Left forelimb (tissue), 1 donor: ENCODE measurements at regions not wholly inside any gene's neighbourhood (a gene's known extent, or its start where the extent isn't known, plus 50 kb on each side); places are given as distances from the start of the nearest gene placed in this dataset.

ENCODE experiments used
- DNase-seq: peaks from one replicate; pipeline ENCODE4 v3.0.0-alpha.2; 2018; ENCODE audit warnings: low spot score

- no peak for DNase-seq
Observed at GRCh38 chr3:168583977-168584376, 488.3 kb upstream of the GOLIM4 start.

DNA sequence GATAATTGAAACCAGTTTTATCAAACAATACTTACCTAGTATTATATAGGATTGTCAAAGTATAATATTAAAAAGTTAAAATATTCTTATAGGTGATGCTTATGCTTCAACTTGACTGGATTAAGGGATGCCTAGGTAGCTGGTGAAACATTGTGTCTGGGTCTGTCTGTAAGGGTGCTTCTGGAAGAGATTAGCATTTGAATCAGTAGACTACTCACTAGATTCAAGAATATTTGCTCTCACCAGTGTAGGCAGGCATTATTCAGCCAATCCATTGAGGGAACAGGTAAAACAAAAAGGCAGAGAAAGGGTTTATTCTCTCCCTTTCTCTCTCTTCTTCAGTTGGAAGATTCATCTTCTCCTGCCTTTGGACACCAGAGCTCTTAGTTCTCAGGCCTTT lies 486.8 kb upstream of the GOLIM4 start:
- DNase-seq: no peak

DNA sequence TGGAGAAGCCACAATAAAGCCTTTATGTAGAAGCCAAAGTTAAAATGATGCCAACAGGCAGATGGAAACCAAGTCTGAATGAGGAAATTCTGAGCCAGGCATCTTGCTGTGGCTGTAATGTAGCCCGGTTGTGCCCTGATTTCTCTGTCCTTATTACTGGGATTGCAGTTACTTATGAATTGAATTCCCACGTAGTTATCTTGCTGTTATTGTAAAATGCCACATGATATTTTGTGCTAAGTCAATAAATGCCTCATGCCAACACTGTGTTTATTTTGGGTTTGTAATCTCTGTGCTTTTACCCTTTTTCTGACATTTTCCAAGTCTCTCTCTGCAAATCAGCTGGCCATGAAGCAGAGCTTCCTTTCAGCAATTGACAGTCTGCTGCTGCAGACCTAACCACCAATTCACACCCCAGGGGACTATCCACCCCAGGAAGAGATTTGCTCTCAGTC lies 486.1 kb upstream of the GOLIM4 start:
- DNase-seq: no peak

DNA sequence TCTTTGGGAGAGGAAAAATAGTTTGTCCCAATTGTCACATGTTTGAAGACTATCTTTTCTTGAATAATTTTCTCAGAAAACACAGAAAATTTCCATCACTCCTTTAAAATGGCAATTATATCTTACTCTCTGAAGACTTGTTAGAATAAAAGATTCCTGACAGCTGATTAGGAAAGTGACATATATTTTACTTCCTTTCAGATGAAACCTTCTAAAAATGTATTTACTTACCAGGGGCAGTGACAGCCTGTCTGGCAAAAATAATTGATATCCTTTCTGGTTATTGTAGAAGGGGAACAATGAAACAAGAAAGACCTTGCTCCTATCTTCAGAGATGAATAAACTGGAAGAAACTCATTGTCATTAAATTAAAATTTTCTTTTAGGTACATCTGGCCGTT lies 483.3 kb upstream of the GOLIM4 start:
- no peak for DNase-seq

- DNase-seq: no peak
Observed at GRCh38 chr3:168575750-168576149, 480.0 kb upstream of the GOLIM4 start.

DNA sequence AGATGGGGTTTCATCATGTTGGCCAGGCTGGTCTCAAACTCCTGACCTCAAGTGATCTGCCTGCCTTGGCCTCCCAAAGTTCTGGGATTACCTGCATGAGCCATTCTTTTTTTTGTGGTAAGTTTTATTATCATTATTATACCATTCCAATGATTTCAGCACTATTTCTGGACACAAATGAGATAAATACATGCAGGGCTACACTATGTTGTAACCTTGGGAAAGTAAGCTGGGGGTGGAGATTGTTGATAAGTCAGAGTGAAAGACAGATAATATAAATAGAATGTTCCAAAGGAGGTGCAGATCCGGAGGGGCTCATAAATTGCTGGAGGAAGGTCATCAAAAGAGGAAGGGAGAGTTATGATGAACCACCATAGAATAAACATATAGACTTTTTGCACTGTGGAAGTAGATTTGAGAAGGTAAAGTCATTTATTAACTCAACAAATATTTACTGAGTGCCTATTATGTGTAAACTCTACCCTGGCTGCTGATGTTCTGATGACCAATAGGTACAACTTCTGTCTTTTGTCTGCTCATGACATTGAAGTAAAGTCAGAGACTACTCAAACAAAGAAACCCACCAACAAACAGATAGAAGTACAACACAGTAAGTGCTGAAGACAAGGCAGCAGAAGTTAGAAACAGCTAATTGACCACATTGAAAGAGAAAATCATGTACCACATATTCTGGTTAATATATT lies 478.9 kb upstream of the GOLIM4 start:
- DNase-seq: no peak

DNA sequence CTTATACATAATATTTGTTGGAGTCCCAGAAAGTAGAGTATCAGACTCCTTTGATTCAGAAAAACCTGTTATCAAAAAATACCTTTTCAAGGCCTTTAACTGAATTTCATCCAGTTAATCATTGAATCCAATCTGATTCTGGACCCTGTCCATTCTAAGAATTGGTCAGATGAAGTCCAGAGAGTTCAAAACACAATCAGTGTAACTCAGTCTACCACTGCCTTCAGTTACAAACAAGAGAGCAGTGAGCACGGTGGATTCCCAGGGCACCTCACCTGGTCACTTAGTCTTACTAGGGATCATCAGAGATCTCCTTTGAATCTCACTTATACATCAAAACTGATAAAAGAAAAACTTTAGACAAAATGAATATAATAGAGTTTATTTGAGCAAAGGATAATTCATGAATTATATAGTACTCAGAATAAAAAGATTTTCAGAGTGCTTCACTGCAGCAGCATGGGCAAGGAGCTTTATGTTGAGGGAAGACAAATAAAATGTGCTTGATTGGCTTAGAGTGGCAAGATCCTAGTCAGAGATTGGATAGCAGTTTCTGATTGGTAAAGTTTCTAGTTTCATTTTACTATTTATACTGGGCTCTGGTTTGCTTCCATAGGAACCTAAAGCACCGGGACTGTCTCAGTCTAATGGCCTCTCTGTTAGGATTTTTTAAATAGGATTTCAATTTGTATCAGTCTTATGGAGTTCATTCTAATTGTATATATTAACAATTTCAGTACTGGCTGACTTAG lies 474.9 kb upstream of the GOLIM4 start:
- DNase-seq: no peak

DNA sequence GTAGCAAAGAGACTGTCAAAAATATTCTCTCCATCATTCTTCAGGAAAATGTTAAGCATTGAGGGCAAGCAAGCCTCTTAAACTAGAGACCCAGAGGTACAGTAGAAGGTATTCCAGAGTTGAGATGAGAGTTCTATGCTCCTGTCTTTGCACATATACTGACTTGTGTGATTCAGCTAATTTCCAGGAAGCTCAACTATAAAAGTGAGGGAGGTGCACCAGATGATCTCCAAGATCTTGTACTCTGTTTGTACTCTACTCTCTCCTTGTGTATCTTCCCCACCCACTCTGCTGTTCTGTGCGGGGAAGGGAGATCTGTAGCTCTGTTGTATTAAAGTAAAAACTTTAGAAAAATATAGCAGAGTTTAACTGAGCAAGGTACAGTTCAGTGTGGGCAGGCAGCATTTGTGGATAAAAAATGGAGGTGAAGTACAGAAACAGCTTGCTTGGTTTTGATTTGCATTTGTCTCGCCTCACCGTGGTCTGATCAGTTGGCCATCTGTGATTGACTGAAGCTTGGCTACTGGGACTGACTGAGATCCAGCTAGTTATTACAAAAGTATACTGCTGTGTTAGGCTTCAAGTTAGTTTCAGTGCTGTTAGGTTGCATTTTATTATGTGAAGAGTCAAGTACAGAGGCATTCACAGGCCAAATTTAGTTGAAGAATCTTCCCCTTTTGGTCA lies 463.1 kb upstream of the GOLIM4 start:
- DNase-seq: no peak

DNA sequence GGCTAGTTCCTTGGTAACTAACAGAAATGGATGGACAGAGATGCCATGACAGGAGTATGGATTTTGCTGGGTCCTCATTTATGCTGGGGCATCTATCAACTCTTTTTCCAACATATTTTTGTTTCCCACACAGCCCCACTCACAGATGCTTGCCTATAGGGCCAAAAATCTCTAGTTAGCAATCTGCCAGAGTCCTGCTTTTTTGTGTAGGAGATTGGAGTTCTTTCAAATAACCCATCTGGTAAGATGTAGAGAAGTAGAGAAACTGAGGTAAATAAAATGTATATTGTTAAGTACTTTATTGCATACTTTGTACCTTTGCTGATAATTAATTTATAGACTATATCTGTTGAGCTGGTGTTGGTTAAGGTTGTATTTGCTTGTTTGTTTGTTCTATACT lies 456.5 kb upstream of the GOLIM4 start:
- no peak for DNase-seq

- no peak for DNase-seq
Observed at GRCh38 chr3:168548719-168549118, 453.0 kb upstream of the GOLIM4 start.

- no peak for DNase-seq
Observed at GRCh38 chr3:168546707-168547106, 451.0 kb upstream of the GOLIM4 start.

GRCh38 chr3:168545591-168545990 lies 449.9 kb upstream of the GOLIM4 start:
- no peak for DNase-seq

GRCh38 chr3:168544097-168544957 lies 448.6 kb upstream of the GOLIM4 start:
- DNase-seq: no peak

- DNase-seq: no peak
Observed at GRCh38 chr3:168540726-168541125, 445.0 kb upstream of the GOLIM4 start.

GRCh38 chr3:168539909-168540308 lies 444.2 kb upstream of the GOLIM4 start:
- no peak for DNase-seq

GRCh38 chr3:168534761-168535160 lies 439.0 kb upstream of the GOLIM4 start:
- no peak for DNase-seq

- DNase-seq: no peak
Observed at GRCh38 chr3:168533600-168533999, 437.9 kb upstream of the GOLIM4 start.

GRCh38 chr3:168532135-168532534 lies 436.4 kb upstream of the GOLIM4 start:
- DNase-seq: no peak

DNA sequence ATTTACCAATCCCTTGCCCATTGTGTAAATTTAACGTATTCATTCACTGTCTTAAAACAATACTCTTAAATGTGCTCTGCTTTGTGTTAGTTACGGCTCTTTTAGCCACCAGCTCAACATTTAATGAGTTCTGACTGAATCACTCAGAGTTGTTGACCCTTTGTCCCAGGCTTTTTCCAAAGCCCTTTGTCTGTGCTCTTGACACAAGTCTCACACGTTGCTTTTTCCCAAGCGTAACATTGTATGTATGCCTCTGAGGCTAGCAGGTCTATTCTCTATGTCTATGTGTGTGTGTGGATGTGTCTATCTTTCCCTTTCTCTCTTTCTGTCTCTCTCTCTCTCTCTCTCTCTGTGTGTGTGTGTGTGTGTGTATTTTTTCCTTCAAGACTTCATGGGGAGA lies 435.4 kb upstream of the GOLIM4 start:
- no peak for DNase-seq

GRCh38 chr3:168524129-168524528 lies 428.4 kb upstream of the GOLIM4 start:
- DNase-seq: no peak

GRCh38 chr3:168517249-168518071 lies 421.7 kb upstream of the GOLIM4 start:
- DNase-seq: no peak
